ENCODE measurements at regions not wholly inside any gene's neighbourhood (a gene's known extent, or its start where the extent isn't known, plus 50 kb on each side); places are given as distances from the start of the nearest gene placed in this dataset.

GRCh38 chr1:38194472-38194871 lies 147.9 kb upstream of the POU3F1 start:
- no peak for TF ChIP-seq CTCF (IDR thresholded peaks at IDR 0.05; ENCODE audit: insufficient read depth, low read length, severe bottlenecking)
- FAIRE-seq (no peak), DNase-seq (ENCODE audit: low read depth) (no peak)
- H3K36me3 ChIP-seq (ENCODE audit: control insufficient read depth, insufficient read depth, low read length) = no peaks in the 10 kb centered on the region
- H3K27me3 ChIP-seq (ENCODE audit: control insufficient read depth, insufficient read depth, low read length) = no peaks in the 10 kb centered on the region
- H3K4me3 ChIP-seq (ENCODE audit: low read depth, low read length) = no peak overlapping the region

- FAIRE-seq (no peak), DNase-seq (ENCODE audit: low read depth) (no peak)
- Histone ChIP-seq H3K36me3 (ENCODE audit: control insufficient read depth, insufficient read depth, low read length) (no peaks in the 10 kb centered on the region), H3K4me3 (ENCODE audit: low read depth, low read length) (no peak overlapping the region), H3K27me3 (ENCODE audit: control insufficient read depth, insufficient read depth, low read length) (no peaks in the 10 kb centered on the region)
- TF ChIP-seq CTCF (IDR thresholded peaks at IDR 0.05; ENCODE audit: insufficient read depth, low read length, severe bottlenecking) = no peak
Observed at GRCh38 chr1:38193040-38193439, 146.4 kb upstream of the POU3F1 start.

- Histone ChIP-seq H3K4me3 (ENCODE audit: low read depth, low read length) (no peak overlapping the region), H3K27me3 (ENCODE audit: control insufficient read depth, insufficient read depth, low read length) (no peaks in the 10 kb centered on the region), H3K36me3 (ENCODE audit: control insufficient read depth, insufficient read depth, low read length) (no peaks in the 10 kb centered on the region)
- FAIRE-seq (no peak), DNase-seq (ENCODE audit: low read depth) (no peak)
- no peak for TF ChIP-seq CTCF (IDR thresholded peaks at IDR 0.05; ENCODE audit: insufficient read depth, low read length, severe bottlenecking)
Observed at GRCh38 chr1:38191461-38191860, 144.9 kb upstream of the POU3F1 start.

GRCh38 chr1:38190983-38191382 lies 144.4 kb upstream of the POU3F1 start:
- no peak for TF ChIP-seq CTCF (IDR thresholded peaks at IDR 0.05; ENCODE audit: insufficient read depth, low read length, severe bottlenecking)
- Histone ChIP-seq H3K27me3 (ENCODE audit: control insufficient read depth, insufficient read depth, low read length) (no peaks in the 10 kb centered on the region), H3K4me3 (ENCODE audit: low read depth, low read length) (no peak overlapping the region), H3K36me3 (ENCODE audit: control insufficient read depth, insufficient read depth, low read length) (no peaks in the 10 kb centered on the region)
- DNase-seq (ENCODE audit: low read depth) = no peak
- FAIRE-seq = no peak

- FAIRE-seq = no peak
- Histone ChIP-seq H3K27me3 (ENCODE audit: control insufficient read depth, insufficient read depth, low read length) (no peaks in the 10 kb centered on the region), H3K4me3 (ENCODE audit: low read depth, low read length) (no peak overlapping the region), H3K36me3 (ENCODE audit: control insufficient read depth, insufficient read depth, low read length) (no peaks in the 10 kb centered on the region)
- no peak for TF ChIP-seq CTCF (IDR thresholded peaks at IDR 0.05; ENCODE audit: insufficient read depth, low read length, severe bottlenecking)
- DNase-seq (ENCODE audit: low read depth) = no peak
Observed at GRCh38 chr1:38187552-38187951, 141.0 kb upstream of the POU3F1 start.

GRCh38 chr1:38186566-38186965 lies 140.0 kb upstream of the POU3F1 start:
- no peak for TF ChIP-seq CTCF (IDR thresholded peaks at IDR 0.05; ENCODE audit: insufficient read depth, low read length, severe bottlenecking)
- DNase-seq (ENCODE audit: low read depth) (no peak), FAIRE-seq (no peak)
- Histone ChIP-seq H3K4me3 (ENCODE audit: low read depth, low read length) (no peak overlapping the region), H3K27me3 (ENCODE audit: control insufficient read depth, insufficient read depth, low read length) (no peaks in the 10 kb centered on the region), H3K36me3 (ENCODE audit: control insufficient read depth, insufficient read depth, low read length) (no peaks in the 10 kb centered on the region)
